ENCODE measurements at regions not wholly inside any gene's neighbourhood (a gene's known extent, or its start where the extent isn't known, plus 50 kb on each side); places are given as distances from the start of the nearest gene placed in this dataset.

GRCh38 chr2:155157065-155157464 lies 458.6 kb downstream of the KCNJ3 start:
- no peak for DNase-seq
- H3K9me3 ChIP-seq: no peaks in the 10 kb centered on the region
- TF ChIP-seq POLR2A (IDR thresholded peaks at IDR 0.05): no peak
- no peak for TF ChIP-seq CTCF (IDR thresholded peaks at IDR 0.05)
- H3K27ac ChIP-seq: no peak overlapping the region
- no peaks in the 10 kb centered on the region for H3K27me3 ChIP-seq
- no peaks in the 10 kb centered on the region for H3K36me3 ChIP-seq
- no peaks in the 10 kb centered on the region for H3K4me1 ChIP-seq
- no peak overlapping the region for H3K4me3 ChIP-seq

DNA sequence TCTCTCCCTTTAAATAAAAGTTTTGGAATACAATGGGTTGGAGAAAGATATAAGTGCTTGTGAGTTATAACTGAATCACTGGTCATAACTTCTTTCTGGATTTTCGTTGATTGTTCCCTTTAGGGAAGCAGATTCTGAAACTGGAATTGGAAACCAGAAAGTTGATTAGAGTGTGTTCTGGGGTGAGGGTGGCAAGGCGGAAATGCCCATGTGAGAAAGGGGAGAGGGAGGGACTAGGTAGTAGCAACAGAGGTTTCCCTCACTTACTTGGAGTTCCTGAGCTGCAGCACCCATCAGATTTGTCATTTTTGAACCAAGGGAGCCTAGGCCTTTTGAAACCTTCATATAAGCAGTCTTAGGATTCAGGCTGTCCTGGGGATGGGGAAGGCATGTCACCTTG lies 453.4 kb downstream of the KCNJ3 start:
- Histone ChIP-seq H3K27me3 (no peaks in the 10 kb centered on the region), H3K9me3 (no peaks in the 10 kb centered on the region), H3K36me3 (no peaks in the 10 kb centered on the region), H3K4me3 (no peak overlapping the region), H3K27ac (no peak overlapping the region), H3K4me1 (no peaks in the 10 kb centered on the region)
- DNase-seq: no peak
- TF ChIP-seq POLR2A (IDR thresholded peaks at IDR 0.05) (no peak), CTCF (IDR thresholded peaks at IDR 0.05) (no peak)

GRCh38 chr2:155151472-155151871 lies 453.0 kb downstream of the KCNJ3 start:
- Histone ChIP-seq H3K4me1 (no peaks in the 10 kb centered on the region), H3K36me3 (no peaks in the 10 kb centered on the region), H3K4me3 (no peak overlapping the region), H3K27me3 (no peaks in the 10 kb centered on the region), H3K9me3 (no peaks in the 10 kb centered on the region), H3K27ac (no peak overlapping the region)
- no peak for DNase-seq
- TF ChIP-seq POLR2A (IDR thresholded peaks at IDR 0.05) (no peak), CTCF (IDR thresholded peaks at IDR 0.05) (no peak)

DNA sequence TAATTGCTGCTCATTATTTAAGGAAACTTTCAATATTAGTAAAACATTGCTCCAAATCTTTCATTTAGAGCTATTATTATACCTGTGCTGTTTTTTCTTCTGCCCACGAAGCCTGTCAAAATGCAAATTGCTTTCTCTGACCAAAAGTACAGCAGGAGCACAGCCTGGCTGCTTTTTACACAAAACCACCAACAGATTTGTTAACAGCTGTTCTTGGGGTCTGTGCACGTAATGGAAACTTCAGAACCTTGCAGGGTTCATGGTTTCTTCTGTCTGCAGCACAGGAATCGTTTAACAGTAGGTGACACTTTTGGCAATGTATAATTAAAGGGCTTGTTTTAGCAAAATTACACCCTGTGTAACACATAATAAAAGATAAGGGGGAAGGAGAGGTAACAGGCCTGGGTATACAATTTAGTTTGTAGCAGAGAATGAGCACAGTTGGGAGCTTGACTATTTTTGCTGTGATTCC lies 447.3 kb downstream of the KCNJ3 start:
- H3K9me3 ChIP-seq: no peaks in the 10 kb centered on the region
- DNase-seq: no peak
- H3K27me3 ChIP-seq: no peaks in the 10 kb centered on the region
- no peaks in the 10 kb centered on the region for H3K4me1 ChIP-seq
- TF ChIP-seq CTCF (IDR thresholded peaks at IDR 0.05) (no peak), POLR2A (IDR thresholded peaks at IDR 0.05) (no peak)
- H3K4me3 ChIP-seq: no peak overlapping the region
- no peaks in the 10 kb centered on the region for H3K36me3 ChIP-seq
- no peak overlapping the region for H3K27ac ChIP-seq

DNA sequence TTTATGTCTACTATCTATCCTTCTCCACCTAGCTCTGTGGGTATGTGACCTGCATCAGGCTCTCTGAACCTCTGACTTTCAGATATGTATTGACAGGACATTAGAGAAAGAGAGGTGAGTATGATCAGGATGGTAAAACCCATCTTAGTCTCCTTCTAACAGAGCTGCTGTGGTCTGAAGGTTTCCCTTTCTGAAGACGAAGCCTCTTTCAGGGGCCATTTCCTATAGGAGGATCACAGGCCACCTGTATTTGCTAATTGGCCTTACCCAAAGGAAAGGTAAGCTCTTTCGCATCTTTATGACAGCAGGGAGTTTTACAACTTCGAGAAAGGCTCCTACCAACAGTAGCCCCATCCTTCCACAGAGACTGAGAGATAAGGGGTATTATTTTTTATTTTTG lies 442.9 kb downstream of the KCNJ3 start:
- H3K9me3 ChIP-seq: no peaks in the 10 kb centered on the region

More for the DNA sequence above, 442.9 kb downstream of the KCNJ3 start:
- no peak for DNase-seq
- Histone ChIP-seq H3K4me1 (no peaks in the 10 kb centered on the region), H3K27me3 (no peaks in the 10 kb centered on the region), H3K27ac (no peak overlapping the region), H3K4me3 (no peak overlapping the region), H3K36me3 (no peaks in the 10 kb centered on the region)
- TF ChIP-seq POLR2A (IDR thresholded peaks at IDR 0.05) (no peak), CTCF (IDR thresholded peaks at IDR 0.05) (no peak)

Measured in Peyer's patch (tissue), 4 donors.